ENCODE measurements at regions not wholly inside any gene's neighbourhood (a gene's known extent, or its start where the extent isn't known, plus 50 kb on each side); places are given as distances from the start of the nearest gene placed in this dataset.

GRCh38 chr12:91507754-91508153 lies 325.1 kb upstream of the DCN start:
- Histone ChIP-seq H3K27me3 (ENCODE audit: control insufficient read depth, insufficient read depth, low read length) (no peaks in the 10 kb centered on the region), H3K4me3 (ENCODE audit: low read length) (no peak overlapping the region), H3K27ac (ENCODE audit: low read length) (no peak overlapping the region), H3K9me3 (ENCODE audit: control insufficient read depth, low read depth, low read length) (no peaks in the 10 kb centered on the region), H3K4me1 (ENCODE audit: control insufficient read depth, low read depth, low read length) (peaks cover 16% of the 10 kb centered on the region), H3K36me3 (ENCODE audit: control insufficient read depth, low read depth, low read length) (no peaks in the 10 kb centered on the region), H3K9ac (ENCODE audit: low read length) (no peak overlapping the region)

- H3K9me3 ChIP-seq (ENCODE audit: control insufficient read depth, low read depth, low read length) = no peaks in the 10 kb centered on the region
- no peaks in the 10 kb centered on the region for H3K27me3 ChIP-seq (ENCODE audit: control insufficient read depth, insufficient read depth, low read length)
- no peaks in the 10 kb centered on the region for H3K36me3 ChIP-seq (ENCODE audit: control insufficient read depth, low read depth, low read length)
- no peak overlapping the region for H3K9ac ChIP-seq (ENCODE audit: low read length)
- peaks cover 3% of the 10 kb centered on the region for H3K4me1 ChIP-seq (ENCODE audit: control insufficient read depth, low read depth, low read length)
- H3K27ac ChIP-seq (ENCODE audit: low read length) = no peak overlapping the region
- H3K4me3 ChIP-seq (ENCODE audit: low read length) = no peak overlapping the region
These were observed 323.8 kb upstream of the DCN start for GRCh38 chr12:91506452-91506851.

GRCh38 chr12:91505006-91505405 lies 322.4 kb upstream of the DCN start:
- H3K9ac ChIP-seq (ENCODE audit: low read length) = no peak overlapping the region
- no peak overlapping the region for H3K4me3 ChIP-seq (ENCODE audit: low read length)
- no peaks in the 10 kb centered on the region for H3K4me1 ChIP-seq (ENCODE audit: control insufficient read depth, low read depth, low read length)
- H3K9me3 ChIP-seq (ENCODE audit: control insufficient read depth, low read depth, low read length) = no peaks in the 10 kb centered on the region
- no peak overlapping the region for H3K27ac ChIP-seq (ENCODE audit: low read length)
- no peaks in the 10 kb centered on the region for H3K36me3 ChIP-seq (ENCODE audit: control insufficient read depth, low read depth, low read length)
- H3K27me3 ChIP-seq (ENCODE audit: control insufficient read depth, insufficient read depth, low read length) = no peaks in the 10 kb centered on the region

GRCh38 chr12:91502208-91502607 lies 319.6 kb upstream of the DCN start:
- H3K27me3 ChIP-seq (ENCODE audit: control insufficient read depth, insufficient read depth, low read length) = no peaks in the 10 kb centered on the region
- no peaks in the 10 kb centered on the region for H3K36me3 ChIP-seq (ENCODE audit: control insufficient read depth, low read depth, low read length)
- no peak overlapping the region for H3K4me3 ChIP-seq (ENCODE audit: low read length)
- no peaks in the 10 kb centered on the region for H3K9me3 ChIP-seq (ENCODE audit: control insufficient read depth, low read depth, low read length)
- no peak overlapping the region for H3K27ac ChIP-seq (ENCODE audit: low read length)
- no peak overlapping the region for H3K9ac ChIP-seq (ENCODE audit: low read length)
- no peaks in the 10 kb centered on the region for H3K4me1 ChIP-seq (ENCODE audit: control insufficient read depth, low read depth, low read length)

- no peaks in the 10 kb centered on the region for H3K27me3 ChIP-seq (ENCODE audit: control insufficient read depth, insufficient read depth, low read length)
- no peaks in the 10 kb centered on the region for H3K36me3 ChIP-seq (ENCODE audit: control insufficient read depth, low read depth, low read length)
- no peak overlapping the region for H3K9ac ChIP-seq (ENCODE audit: low read length)
- H3K27ac ChIP-seq (ENCODE audit: low read length) = no peak overlapping the region
- no peaks in the 10 kb centered on the region for H3K9me3 ChIP-seq (ENCODE audit: control insufficient read depth, low read depth, low read length)
- H3K4me3 ChIP-seq (ENCODE audit: low read length) = no peak overlapping the region
- H3K4me1 ChIP-seq (ENCODE audit: control insufficient read depth, low read depth, low read length) = no peaks in the 10 kb centered on the region
These were observed 313.7 kb upstream of the DCN start for GRCh38 chr12:91496337-91496736.

- Histone ChIP-seq H3K4me3 (ENCODE audit: low read length) (no peak overlapping the region), H3K27ac (ENCODE audit: low read length) (no peak overlapping the region), H3K27me3 (ENCODE audit: control insufficient read depth, insufficient read depth, low read length) (no peaks in the 10 kb centered on the region), H3K36me3 (ENCODE audit: control insufficient read depth, low read depth, low read length) (no peaks in the 10 kb centered on the region), H3K9me3 (ENCODE audit: control insufficient read depth, low read depth, low read length) (no peaks in the 10 kb centered on the region), H3K4me1 (ENCODE audit: control insufficient read depth, low read depth, low read length) (no peaks in the 10 kb centered on the region), H3K9ac (ENCODE audit: low read length) (no peak overlapping the region)
These were observed 310.7 kb upstream of the DCN start for GRCh38 chr12:91493308-91493707.

GRCh38 chr12:91492648-91493047 lies 310.0 kb upstream of the DCN start:
- Histone ChIP-seq H3K9ac (ENCODE audit: low read length) (no peak overlapping the region), H3K27me3 (ENCODE audit: control insufficient read depth, insufficient read depth, low read length) (no peaks in the 10 kb centered on the region), H3K4me3 (ENCODE audit: low read length) (no peak overlapping the region), H3K9me3 (ENCODE audit: control insufficient read depth, low read depth, low read length) (no peaks in the 10 kb centered on the region), H3K4me1 (ENCODE audit: control insufficient read depth, low read depth, low read length) (no peaks in the 10 kb centered on the region), H3K27ac (ENCODE audit: low read length) (no peak overlapping the region), H3K36me3 (ENCODE audit: control insufficient read depth, low read depth, low read length) (no peaks in the 10 kb centered on the region)

- no peak overlapping the region for H3K27ac ChIP-seq (ENCODE audit: low read length)
- H3K4me1 ChIP-seq (ENCODE audit: control insufficient read depth, low read depth, low read length) = no peaks in the 10 kb centered on the region
- H3K36me3 ChIP-seq (ENCODE audit: control insufficient read depth, low read depth, low read length) = no peaks in the 10 kb centered on the region
- no peaks in the 10 kb centered on the region for H3K27me3 ChIP-seq (ENCODE audit: control insufficient read depth, insufficient read depth, low read length)
- H3K9ac ChIP-seq (ENCODE audit: low read length) = no peak overlapping the region
- no peak overlapping the region for H3K4me3 ChIP-seq (ENCODE audit: low read length)
- H3K9me3 ChIP-seq (ENCODE audit: control insufficient read depth, low read depth, low read length) = no peaks in the 10 kb centered on the region
These were observed 308.2 kb upstream of the DCN start for GRCh38 chr12:91490667-91491311.

GRCh38 chr12:91483471-91483985 lies 300.9 kb upstream of the DCN start:
- no peaks in the 10 kb centered on the region for H3K4me1 ChIP-seq (ENCODE audit: control insufficient read depth, low read depth, low read length)
- no peaks in the 10 kb centered on the region for H3K9me3 ChIP-seq (ENCODE audit: control insufficient read depth, low read depth, low read length)
- no peak overlapping the region for H3K4me3 ChIP-seq (ENCODE audit: low read length)
- no peak overlapping the region for H3K27ac ChIP-seq (ENCODE audit: low read length)
- no peak overlapping the region for H3K9ac ChIP-seq (ENCODE audit: low read length)
- no peaks in the 10 kb centered on the region for H3K36me3 ChIP-seq (ENCODE audit: control insufficient read depth, low read depth, low read length)
- H3K27me3 ChIP-seq (ENCODE audit: control insufficient read depth, insufficient read depth, low read length) = no peaks in the 10 kb centered on the region

GRCh38 chr12:91482231-91482630 lies 299.6 kb upstream of the DCN start:
- Histone ChIP-seq H3K4me1 (ENCODE audit: control insufficient read depth, low read depth, low read length) (no peaks in the 10 kb centered on the region), H3K9ac (ENCODE audit: low read length) (no peak overlapping the region), H3K27ac (ENCODE audit: low read length) (no peak overlapping the region), H3K27me3 (ENCODE audit: control insufficient read depth, insufficient read depth, low read length) (no peaks in the 10 kb centered on the region), H3K9me3 (ENCODE audit: control insufficient read depth, low read depth, low read length) (no peaks in the 10 kb centered on the region), H3K36me3 (ENCODE audit: control insufficient read depth, low read depth, low read length) (no peaks in the 10 kb centered on the region), H3K4me3 (ENCODE audit: low read length) (no peak overlapping the region)

- Histone ChIP-seq H3K9ac (ENCODE audit: low read length) (no peak overlapping the region), H3K36me3 (ENCODE audit: control insufficient read depth, low read depth, low read length) (no peaks in the 10 kb centered on the region), H3K27ac (ENCODE audit: low read length) (no peak overlapping the region), H3K4me3 (ENCODE audit: low read length) (no peak overlapping the region), H3K4me1 (ENCODE audit: control insufficient read depth, low read depth, low read length) (no peaks in the 10 kb centered on the region), H3K27me3 (ENCODE audit: control insufficient read depth, insufficient read depth, low read length) (no peaks in the 10 kb centered on the region), H3K9me3 (ENCODE audit: control insufficient read depth, low read depth, low read length) (no peaks in the 10 kb centered on the region)
These were observed 295.9 kb upstream of the DCN start for GRCh38 chr12:91478500-91478899.

- Histone ChIP-seq H3K9ac (ENCODE audit: low read length) (no peak overlapping the region), H3K4me3 (ENCODE audit: low read length) (no peak overlapping the region), H3K27me3 (ENCODE audit: control insufficient read depth, insufficient read depth, low read length) (no peaks in the 10 kb centered on the region), H3K27ac (ENCODE audit: low read length) (no peak overlapping the region), H3K36me3 (ENCODE audit: control insufficient read depth, low read depth, low read length) (no peaks in the 10 kb centered on the region), H3K4me1 (ENCODE audit: control insufficient read depth, low read depth, low read length) (no peaks in the 10 kb centered on the region), H3K9me3 (ENCODE audit: control insufficient read depth, low read depth, low read length) (no peaks in the 10 kb centered on the region)
These were observed 285.1 kb upstream of the DCN start for GRCh38 chr12:91467686-91468085.
